PC-3 (cell line): ENCODE measurements at regions not wholly inside any gene's neighbourhood (a gene's known extent, or its start where the extent isn't known, plus 50 kb on each side); places are given as distances from the start of the nearest gene placed in this dataset.

ENCODE experiments used
- ATAC-seq: fragments of 200-7000 bp; cut with Tn5 transposase; 2 replicates; pipeline ENCODE4 v1.9.1; 2020; ENCODE audit warnings: mild to moderate bottlenecking, moderate library complexity
- BruUV-seq: library from RNA; stranded (reverse); fragments of 400-500 nt; replicated peaks from 2 replicates; lab custom pipeline; 2021; lab: Mats Ljungman, UMichigan
- CTCF ChIA-PET: fragments of 300-600 bp; sonication (Branson Sonifier 250); formaldehyde crosslinking; loops from one replicate; lab custom pipeline; 2022; ENCODE audit warnings: antibody characterized with exemption; lab: Charles Lee
- POLR2A ChIA-PET: fragments of 300-600 bp; sonication (Branson Sonifier 250); formaldehyde crosslinking; loops from one replicate; lab custom pipeline; 2022; ENCODE audit warnings: antibody characterized with exemption; ENCODE audit not compliant: unreplicated experiment; lab: Charles Lee
- DNase-seq: peaks from one replicate; pipeline ENCODE4 v3.0.0-alpha.2; 2015
- H2AFZ ChIP-seq: fragments of 300-600 bp; sonication (generic); 2 replicates; pipeline ENCODE4 v1.6.0; 2016; ENCODE audit warnings: antibody characterized with exemption, low read length
- H3F3A ChIP-seq: fragments of 300-600 bp; sonication (generic); one replicate; pipeline ENCODE4 v1.6.0; 2017; ENCODE audit warnings: antibody characterized with exemption, low read length, control low read depth, mild to moderate bottlenecking; ENCODE audit not compliant: unreplicated experiment
- H3K27ac ChIP-seq: fragments of 300-600 bp; sonication (generic); 2 replicates; pipeline ENCODE4 v1.5.1; 2016; ENCODE audit warnings: mild to moderate bottlenecking, low read length
- H3K27me3 ChIP-seq: fragments of 300-600 bp; sonication (generic); 2 replicates; pipeline ENCODE4 v1.6.1; 2016; ENCODE audit warnings: low read length, mixed read lengths
- H3K36me3 ChIP-seq: fragments of 300-600 bp; sonication (generic); 2 replicates; pipeline ENCODE4 v1.6.1; 2016; ENCODE audit warnings: low read depth, mixed run types, low read length, mixed read lengths
- H3K4me1 ChIP-seq: fragments of 300-600 bp; sonication (generic); 2 replicates; pipeline ENCODE4 v1.5.1; 2016; ENCODE audit warnings: low read length; ENCODE audit not compliant: insufficient read depth
- H3K4me2 ChIP-seq: fragments of 300-600 bp; sonication (generic); 2 replicates; pipeline ENCODE4 v1.6.0; 2016; ENCODE audit warnings: low read length
- H3K4me3 ChIP-seq: fragments of 300-600 bp; sonication (generic); 2 replicates; pipeline ENCODE4 v1.5.1; 2016; ENCODE audit warnings: mild to moderate bottlenecking, low read length, mixed read lengths
- H3K79me2 ChIP-seq: fragments of 300-600 bp; sonication (generic); 2 replicates; pipeline ENCODE4 v1.6.1; 2017; ENCODE audit warnings: low read length, mixed read lengths
- H3K9ac ChIP-seq: fragments of 300-600 bp; sonication (generic); 2 replicates; pipeline ENCODE4 v1.6.0; 2016; ENCODE audit warnings: mild to moderate bottlenecking, low read length
- H3K9me2 ChIP-seq: fragments of 300-600 bp; sonication (generic); replicated peaks from 2 replicates; pipeline ENCODE4 v1.6.1; 2016; ENCODE audit warnings: mixed run types, low read length, mixed read lengths
- H3K9me3 ChIP-seq: fragments of 300-600 bp; sonication (generic); 2 replicates; pipeline ENCODE4 v1.6.1; 2016; ENCODE audit warnings: low read length, mixed read lengths
- H4K20me1 ChIP-seq: fragments of 300-600 bp; sonication (generic); 2 replicates; pipeline ENCODE4 v1.6.1; 2016; ENCODE audit warnings: low read length, mixed read lengths
- EZH2 ChIP-seq: fragments of 300-600 bp; sonication (generic); IDR thresholded peaks from one replicate; pipeline ENCODE4 v1.6.1; 2017; ENCODE audit warnings: antibody characterized with exemption, mild to moderate bottlenecking, low read length; ENCODE audit not compliant: unreplicated experiment
- EZH2phosphoT487 ChIP-seq: fragments of 300-600 bp; sonication (generic); IDR thresholded peaks from 2 replicates; pipeline ENCODE4 v1.6.1; 2018; ENCODE audit warnings: mild to moderate bottlenecking, antibody characterized with exemption, low read length, borderline replicate concordance
- intact Hi-C: fragments of 100-400 bp; cut with micrococcal nuclease; formaldehyde crosslinking; loops from 2 replicates; pipeline ENCODE4 v1.9.0; 2023
- TF ChIP-seq, protein P1 (sequence below): fragments of 300-600 bp; sonication (generic); conservative IDR thresholded peaks from 2 replicates; pipeline ENCODE4 v1.5.1; 2017; ENCODE audit warnings: antibody characterized with exemption, low read depth, mild to moderate bottlenecking, low read length

GRCh38 chr12:67582844-67583243, 65.7 kb upstream of the DYRK2 start:
- Histone ChIP-seq H3K9ac (no peak overlapping the region), H3K4me1 (no peaks in the 10 kb centered on the region), H3K4me2 (no peak overlapping the region), H3K9me2 (no peaks in the 10 kb centered on the region), H3K79me2 (no peaks in the 10 kb centered on the region), H4K20me1 (no peaks in the 10 kb centered on the region), H2AFZ (no peak overlapping the region), H3K27ac (no peak overlapping the region), H3K9me3 (no peaks in the 10 kb centered on the region), H3F3A (no peaks in the 10 kb centered on the region), H3K36me3 (no peaks in the 10 kb centered on the region), H3K27me3 (no peaks in the 10 kb centered on the region), H3K4me3 (no peak overlapping the region)
- POLR2A ChIA-PET, result no interaction called here
- TF ChIP-seq EZH2phosphoT487 (no peak), EZH2 (no peak)
- TF ChIP-seq, protein P1, sequence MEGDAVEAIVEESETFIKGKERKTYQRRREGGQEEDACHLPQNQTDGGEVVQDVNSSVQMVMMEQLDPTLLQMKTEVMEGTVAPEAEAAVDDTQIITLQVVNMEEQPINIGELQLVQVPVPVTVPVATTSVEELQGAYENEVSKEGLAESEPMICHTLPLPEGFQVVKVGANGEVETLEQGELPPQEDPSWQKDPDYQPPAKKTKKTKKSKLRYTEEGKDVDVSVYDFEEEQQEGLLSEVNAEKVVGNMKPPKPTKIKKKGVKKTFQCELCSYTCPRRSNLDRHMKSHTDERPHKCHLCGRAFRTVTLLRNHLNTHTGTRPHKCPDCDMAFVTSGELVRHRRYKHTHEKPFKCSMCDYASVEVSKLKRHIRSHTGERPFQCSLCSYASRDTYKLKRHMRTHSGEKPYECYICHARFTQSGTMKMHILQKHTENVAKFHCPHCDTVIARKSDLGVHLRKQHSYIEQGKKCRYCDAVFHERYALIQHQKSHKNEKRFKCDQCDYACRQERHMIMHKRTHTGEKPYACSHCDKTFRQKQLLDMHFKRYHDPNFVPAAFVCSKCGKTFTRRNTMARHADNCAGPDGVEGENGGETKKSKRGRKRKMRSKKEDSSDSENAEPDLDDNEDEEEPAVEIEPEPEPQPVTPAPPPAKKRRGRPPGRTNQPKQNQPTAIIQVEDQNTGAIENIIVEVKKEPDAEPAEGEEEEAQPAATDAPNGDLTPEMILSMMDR, result no peak
- no peak for DNase-seq
- ATAC-seq, result no peak
- intact Hi-C loops, result no loop called here
- BruUV-seq, result no TSS peak
- CTCF ChIA-PET, result interaction anchor here (0.6 kb wide), 1 partner anchor 385 kb away, joined by 3 read pairs; no protein-coding TSS in a partner anchor

- Histone ChIP-seq H3K36me3 (no peaks in the 10 kb centered on the region), H3K9me3 (no peaks in the 10 kb centered on the region), H3K9ac (no peak overlapping the region), H3K27me3 (no peaks in the 10 kb centered on the region), H3F3A (no peaks in the 10 kb centered on the region), H3K27ac (no peak overlapping the region), H3K4me2 (no peak overlapping the region), H2AFZ (no peak overlapping the region), H3K79me2 (no peaks in the 10 kb centered on the region), H3K4me1 (peaks cover 1% of the 10 kb centered on the region), H4K20me1 (no peaks in the 10 kb centered on the region), H3K9me2 (no peaks in the 10 kb centered on the region), H3K4me3 (no peak overlapping the region)
- no peak for DNase-seq
- CTCF ChIA-PET, result no interaction called here
- POLR2A ChIA-PET, result no interaction called here
- intact Hi-C loops, result no loop called here
- TF ChIP-seq EZH2phosphoT487 (no peak), EZH2 (no peak)
- TF ChIP-seq, protein P1, result no peak
- no peak for ATAC-seq
- BruUV-seq, result no TSS peak
These were observed 61.6 kb upstream of the DYRK2 start for GRCh38 chr12:67586951-67587350.

GRCh38 chr12:67589078-67589477, 59.5 kb upstream of the DYRK2 start:
- CTCF ChIA-PET, result no interaction called here
- no TSS peak for BruUV-seq
- POLR2A ChIA-PET, result no interaction called here

More at GRCh38 chr12:67589078-67589477, 59.5 kb upstream of the DYRK2 start:
- H2AFZ ChIP-seq, result no peak overlapping the region
- no peaks in the 10 kb centered on the region for H3F3A ChIP-seq
- H3K9me3 ChIP-seq, result no peaks in the 10 kb centered on the region
- ATAC-seq, result no peak
- no peaks in the 10 kb centered on the region for H4K20me1 ChIP-seq
- H3K9ac ChIP-seq, result no peak overlapping the region
- H3K27ac ChIP-seq, result no peak overlapping the region
- intact Hi-C loops, result no loop called here
- H3K27me3 ChIP-seq, result no peaks in the 10 kb centered on the region
- H3K9me2 ChIP-seq, result no peaks in the 10 kb centered on the region
- TF ChIP-seq, protein P1, result no peak
- TF ChIP-seq EZH2phosphoT487, result no peak
- no peak for TF ChIP-seq EZH2
- peaks cover 21% of the 10 kb centered on the region for H3K4me1 ChIP-seq
- H3K79me2 ChIP-seq, result no peaks in the 10 kb centered on the region
- no peak for DNase-seq
- H3K4me2 ChIP-seq, result no peak overlapping the region
- H3K36me3 ChIP-seq, result no peaks in the 10 kb centered on the region
- H3K4me3 ChIP-seq, result no peak overlapping the region
